GM19238 (cell line): ENCODE measurements at regions not wholly inside any gene's neighbourhood (a gene's known extent, or its start where the extent isn't known, plus 50 kb on each side); places are given as distances from the start of the nearest gene placed in this dataset.
"Not testable (repeated sequence)": the region's sequence is repeated elsewhere in the genome, so short reads cannot be mapped to it uniquely, and the experiment has no call there.

Experiments
- DNase-seq: peaks from one replicate; pipeline ENCODE4 v3.0.0; 2011; ENCODE audit warnings: low spot score; ENCODE audit not compliant: insufficient read length

GRCh38 chr1:218925777-218926176 is 247.9 kb upstream of the LYPLAL1 start:
- DNase-seq, result no peak

GRCh38 chr1:218926631-218927030 is 247.0 kb upstream of the LYPLAL1 start:
- DNase-seq, result no peak

DNA sequence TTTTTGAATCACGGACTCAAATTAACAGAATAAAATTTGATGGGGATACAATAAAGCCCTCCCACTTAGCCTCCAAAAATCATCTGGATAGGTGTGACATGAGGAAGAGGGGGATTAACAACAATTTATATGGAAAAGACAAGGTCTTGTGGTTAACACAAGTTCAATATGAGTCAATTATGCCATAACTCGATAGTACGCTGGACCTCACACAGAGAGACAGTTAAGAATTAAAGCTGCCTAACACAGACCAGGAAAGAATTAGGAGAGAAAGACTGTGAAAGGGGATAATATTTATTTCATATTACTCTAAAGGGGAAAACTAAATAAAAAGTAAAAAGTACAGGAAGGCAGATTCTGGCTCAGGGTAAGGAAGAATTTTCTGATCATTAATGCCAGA is 243.7 kb upstream of the LYPLAL1 start:
- no peak for DNase-seq

DNA sequence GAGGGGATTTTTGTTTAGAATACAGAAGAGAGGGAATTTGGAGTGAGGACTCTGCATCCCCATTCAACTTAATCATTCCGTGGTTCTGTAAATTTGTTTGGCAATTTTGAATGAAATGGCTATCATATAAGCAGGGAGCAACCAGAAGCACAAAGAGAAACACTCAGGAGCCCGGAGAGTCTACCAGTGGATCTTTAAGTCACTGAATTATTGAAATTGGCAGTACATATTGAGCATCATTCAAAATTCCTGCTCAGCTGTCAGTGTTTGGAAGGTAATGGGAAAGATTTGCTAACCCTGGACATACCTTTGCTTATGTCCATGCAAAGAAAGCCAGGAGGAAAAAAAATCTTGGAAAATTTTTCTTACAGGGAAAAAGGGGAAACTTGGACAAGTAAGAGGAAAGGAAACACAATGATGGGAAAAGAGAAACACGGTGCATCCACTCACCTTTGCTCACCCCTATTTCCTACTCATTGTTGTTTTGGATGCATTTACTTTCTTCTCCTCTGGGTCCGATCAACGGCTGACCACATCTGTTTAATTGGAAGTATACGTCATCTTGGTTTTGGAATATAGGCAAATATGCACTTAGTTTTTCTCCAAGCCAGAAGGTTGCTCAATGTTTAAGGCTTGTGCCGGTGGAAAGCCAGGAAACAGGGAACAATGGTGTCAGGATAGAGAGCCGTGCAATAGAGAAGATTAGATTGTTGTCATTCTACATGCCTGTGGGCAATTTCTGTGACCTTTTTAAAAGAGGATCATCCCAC is 243.0 kb upstream of the LYPLAL1 start:
- DNase-seq, result no peak

DNA sequence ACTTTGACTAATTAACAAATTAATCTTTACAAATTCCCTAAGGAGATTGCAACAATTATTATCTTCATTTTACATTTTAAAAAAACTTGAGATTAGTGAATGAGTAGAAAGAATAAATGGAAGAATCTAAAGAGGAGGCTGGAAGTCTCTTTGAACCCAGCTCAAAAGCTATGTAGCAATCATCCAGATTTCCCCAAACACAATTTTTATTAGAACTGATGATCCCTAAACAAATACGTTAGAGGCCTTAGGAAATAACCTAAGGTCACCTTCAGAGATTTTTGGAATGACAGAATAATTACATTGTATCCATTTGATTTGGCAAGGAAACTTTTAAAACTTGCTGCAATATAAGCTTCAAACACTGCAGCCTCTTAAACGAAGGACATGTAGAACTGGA is 242.4 kb upstream of the LYPLAL1 start:
- DNase-seq, result no peak

DNA sequence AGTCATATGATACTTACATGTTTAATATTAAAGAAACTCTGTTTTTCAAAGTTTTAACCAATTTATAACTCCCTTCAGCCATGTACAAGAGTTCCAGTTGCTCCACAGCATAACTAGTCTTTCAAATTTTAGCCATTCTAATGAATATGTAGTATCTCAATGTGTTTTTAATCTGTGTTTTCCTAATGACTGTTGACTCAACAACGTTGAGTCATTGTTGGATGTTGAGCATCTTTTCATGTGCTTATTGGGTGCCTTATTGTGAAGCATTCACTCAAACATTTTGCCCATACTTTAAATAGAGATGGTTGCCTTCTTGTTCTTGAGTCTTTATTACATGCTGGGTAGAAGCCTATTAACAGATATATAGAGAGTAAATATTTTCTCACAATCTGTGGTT is 240.2 kb upstream of the LYPLAL1 start:
- no peak for DNase-seq

- not testable (repeated sequence) for DNase-seq
Observed at GRCh38 chr1:218935408-218935807, 238.3 kb upstream of the LYPLAL1 start.

GRCh38 chr1:218938259-218938658 is 235.4 kb upstream of the LYPLAL1 start:
- no peak for DNase-seq

DNA sequence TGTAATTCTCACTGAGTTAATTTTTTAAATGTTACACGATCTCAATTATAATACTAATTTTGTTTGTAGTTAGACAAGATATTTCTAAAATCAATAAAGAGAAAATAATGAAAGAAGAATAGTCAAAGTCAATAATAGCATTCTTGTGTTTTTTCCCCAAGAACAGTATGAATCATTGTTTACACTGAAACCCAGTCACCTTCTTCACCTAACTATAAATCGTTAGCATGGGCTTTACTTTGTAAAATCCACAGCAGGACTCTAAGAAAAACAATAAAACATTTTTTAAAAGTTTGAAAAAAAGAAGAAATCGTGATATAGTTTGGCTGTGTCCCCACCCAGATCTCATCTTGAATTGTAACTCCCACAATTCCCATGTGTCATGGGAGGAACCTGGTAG is 234.6 kb upstream of the LYPLAL1 start:
- no peak for DNase-seq

GRCh38 chr1:218942431-218942830 is 231.2 kb upstream of the LYPLAL1 start:
- DNase-seq, result no peak

GRCh38 chr1:218943371-218943770 is 230.3 kb upstream of the LYPLAL1 start:
- no peak for DNase-seq

DNA sequence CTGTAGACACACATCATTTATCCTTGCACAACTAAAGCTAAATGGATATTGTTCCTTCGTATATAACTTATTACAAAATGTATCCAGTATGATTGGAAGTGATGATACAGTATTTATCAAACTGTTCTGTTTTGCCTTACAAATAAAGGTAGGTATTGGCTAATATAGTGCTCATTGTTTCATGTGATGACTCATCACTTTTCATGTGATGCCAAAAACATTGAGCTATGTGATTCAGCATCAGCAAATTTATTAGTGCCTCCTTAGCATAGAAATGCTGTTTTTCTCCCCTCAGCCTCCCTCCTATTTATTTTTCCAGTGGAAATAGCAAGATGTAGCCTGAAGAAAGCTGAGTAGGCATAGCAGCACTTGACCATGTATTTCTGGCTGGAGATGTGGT is 228.6 kb upstream of the LYPLAL1 start:
- no peak for DNase-seq

GRCh38 chr1:218946147-218946546 is 227.5 kb upstream of the LYPLAL1 start:
- DNase-seq, result no peak

DNA sequence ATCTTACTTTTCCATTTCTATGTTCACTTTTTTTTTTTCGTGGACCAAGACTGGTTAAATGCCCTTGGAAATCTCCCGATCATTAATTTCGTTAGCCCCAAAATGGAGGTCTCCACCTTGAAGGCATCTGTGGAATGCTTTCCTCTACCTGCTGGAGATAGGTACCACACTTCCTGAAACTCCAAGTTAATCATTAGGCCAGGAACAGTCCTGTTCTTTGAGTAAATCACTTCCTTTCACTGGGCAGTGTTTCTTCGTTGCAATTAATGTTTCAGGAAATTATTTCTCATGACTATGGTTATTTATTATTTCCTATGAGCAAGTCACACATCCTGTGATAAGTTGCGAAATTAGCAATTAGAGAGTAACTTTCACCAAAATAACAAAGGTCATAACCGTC is 225.2 kb upstream of the LYPLAL1 start:
- DNase-seq, result no peak

DNA sequence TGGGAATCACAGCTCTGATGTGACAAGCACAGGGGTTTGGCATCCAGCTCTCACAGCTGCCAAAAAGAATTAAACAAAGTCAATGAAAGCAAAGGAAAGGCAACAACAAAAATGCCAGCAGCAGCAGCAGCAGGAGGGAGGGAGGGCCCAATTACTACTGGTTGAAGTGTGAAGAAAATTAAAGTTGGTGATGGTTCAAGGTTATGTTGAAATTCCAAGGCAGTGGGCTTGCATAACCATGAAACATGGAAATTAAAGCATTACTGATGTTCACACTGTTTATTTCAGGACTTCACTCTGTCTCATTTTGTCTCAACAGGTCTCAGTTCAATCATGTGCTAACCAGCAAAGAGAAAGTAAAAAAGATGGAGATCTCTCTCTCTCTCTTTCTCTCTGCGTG is 220.3 kb upstream of the LYPLAL1 start:
- no peak for DNase-seq

DNA sequence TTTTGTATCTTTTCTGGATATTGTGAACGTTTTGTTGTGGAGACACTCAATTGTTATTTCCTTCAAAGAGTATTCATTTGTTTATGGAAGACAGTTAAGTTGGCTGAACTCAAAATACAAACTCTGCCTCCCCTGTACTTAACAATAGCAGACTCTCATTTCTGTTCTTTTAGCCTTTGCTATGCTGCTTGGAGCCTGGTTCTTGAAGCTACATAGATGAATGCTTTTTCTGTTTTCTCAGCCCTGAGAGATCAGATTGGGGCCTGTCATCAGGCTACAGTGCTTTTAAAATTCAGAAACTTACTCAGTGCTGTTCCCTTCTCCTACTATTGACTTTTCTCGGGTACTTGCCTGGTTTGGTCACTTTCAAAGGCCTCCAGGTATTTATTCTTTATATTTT is 215.7 kb upstream of the LYPLAL1 start:
- DNase-seq, result no peak

GRCh38 chr1:218959784-218960183 is 213.9 kb upstream of the LYPLAL1 start:
- no peak for DNase-seq

DNA sequence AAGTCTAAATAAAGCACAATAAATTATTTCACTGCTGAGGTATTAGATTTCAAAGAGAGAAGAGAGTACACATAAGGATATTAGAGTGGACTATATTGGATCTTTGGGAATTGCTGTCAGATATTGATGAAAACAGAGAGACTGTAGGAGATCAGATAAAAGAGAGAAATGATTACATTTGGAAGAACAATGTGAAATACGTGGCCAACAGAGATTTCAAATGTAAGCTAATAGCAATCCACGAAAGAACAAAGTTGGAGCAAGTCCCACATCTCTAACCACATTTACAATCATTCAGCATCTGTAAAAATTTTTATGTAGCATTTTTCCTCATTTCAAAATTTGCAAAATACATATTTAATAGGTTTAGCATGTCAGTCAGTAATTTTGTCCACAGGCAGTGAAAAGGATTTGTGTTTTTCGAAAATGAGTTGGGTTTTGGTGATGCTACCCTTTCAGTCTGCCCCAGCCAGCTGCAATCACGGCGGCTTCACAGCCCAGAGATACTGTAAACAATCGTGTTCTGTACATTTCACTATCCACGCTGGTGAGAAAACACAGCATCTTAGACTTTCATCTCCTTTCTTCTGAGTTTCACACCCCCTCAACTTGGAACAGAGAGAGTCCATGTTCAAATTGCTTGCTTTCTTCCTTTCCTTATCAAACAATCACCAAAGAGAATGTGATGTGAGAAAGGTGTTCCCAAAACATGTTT is 209.1 kb upstream of the LYPLAL1 start:
- DNase-seq, result no peak

DNA sequence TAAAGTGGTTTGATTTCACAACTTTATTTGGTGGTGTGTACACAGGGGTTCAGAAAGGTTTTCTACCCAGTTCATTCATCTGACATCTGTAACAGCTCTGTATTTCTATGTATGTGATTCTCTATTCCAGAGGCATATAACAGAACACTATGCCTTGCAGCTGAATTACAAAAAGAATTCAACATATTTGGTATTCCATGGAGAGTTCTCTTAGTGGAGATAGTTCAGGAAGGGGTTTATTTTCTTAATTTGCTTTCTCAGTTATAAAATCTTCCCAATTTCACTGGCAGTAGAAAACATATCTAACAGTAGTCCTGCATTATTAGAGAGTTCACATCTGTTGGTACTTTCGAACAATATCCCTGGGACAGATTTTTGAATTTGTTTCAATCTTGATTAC is 207.9 kb upstream of the LYPLAL1 start:
- DNase-seq, result no peak

GRCh38 chr1:218967254-218967653 is 206.4 kb upstream of the LYPLAL1 start:
- DNase-seq, result no peak

- no peak for DNase-seq
Observed at GRCh38 chr1:218967836-218968235, 205.8 kb upstream of the LYPLAL1 start.

GRCh38 chr1:218969006-218969405 is 204.7 kb upstream of the LYPLAL1 start:
- DNase-seq, result no peak

DNA sequence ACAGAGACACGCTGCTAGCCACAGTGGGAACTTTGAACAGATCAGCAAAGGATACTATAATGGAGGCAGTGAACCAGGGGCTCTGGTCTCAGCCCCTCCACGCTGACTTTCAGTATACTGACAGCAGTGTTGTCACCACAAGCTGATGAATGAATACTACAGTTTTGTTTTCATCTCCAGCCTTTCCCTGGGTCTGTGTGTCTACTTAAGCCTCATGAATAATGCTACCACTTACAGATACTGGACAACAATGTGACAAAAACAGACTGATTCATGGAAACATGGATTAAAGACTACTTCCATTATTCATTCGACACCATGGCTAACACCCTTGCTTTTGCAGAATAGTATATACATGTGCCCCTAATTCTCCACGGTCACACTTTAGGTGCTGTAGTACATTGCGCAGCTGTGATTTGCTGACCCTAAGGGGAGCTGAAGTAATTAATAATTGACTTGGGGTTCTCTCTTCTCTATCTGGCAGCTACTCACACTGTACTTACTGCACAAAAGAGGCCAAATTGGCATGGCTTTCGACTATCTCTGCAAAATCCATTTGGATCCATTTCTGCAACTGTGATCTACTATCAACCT is 203.2 kb upstream of the LYPLAL1 start:
- no peak for DNase-seq
